HG03565 (cell line): ENCODE measurements at regions not wholly inside any gene's neighbourhood (a gene's known extent, or its start where the extent isn't known, plus 50 kb on each side); places are given as distances from the start of the nearest gene placed in this dataset.

Source experiments
- ATAC-seq: cut with Tn5 transposase; IDR thresholded peaks from one replicate; pipeline ENCODE4 v1.9.1; 2021; ENCODE audit warnings: mild to moderate bottlenecking, moderate library complexity; ENCODE audit not compliant: unreplicated experiment

DNA sequence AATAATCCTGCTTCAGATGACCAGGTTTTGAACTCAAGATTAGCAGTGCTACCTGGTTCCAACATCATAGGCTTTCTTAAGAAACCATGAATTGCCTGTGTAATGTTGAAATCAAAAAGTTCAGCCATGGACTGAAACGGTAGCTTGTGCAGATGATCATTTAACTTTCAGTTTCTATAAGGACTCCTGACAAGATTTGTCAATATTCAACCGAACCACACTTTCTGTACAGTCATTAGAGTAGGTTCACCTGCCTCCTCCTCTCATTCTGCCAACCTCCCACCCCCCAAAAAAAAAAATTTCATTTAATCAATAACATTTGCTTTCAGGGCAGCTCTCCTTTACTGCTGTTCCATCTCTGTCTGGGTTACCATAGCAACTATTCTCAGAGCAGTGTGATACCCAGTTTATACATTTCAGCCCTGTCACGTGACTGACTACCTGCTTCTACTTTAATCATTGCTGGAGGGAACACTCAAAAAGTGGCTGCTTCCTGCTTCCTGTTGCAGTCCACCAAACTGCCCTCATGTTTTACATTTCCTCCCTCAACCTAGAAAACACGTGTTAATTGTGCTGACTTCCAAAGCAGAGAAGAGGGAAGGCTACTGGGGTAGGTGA is 275.5 kb downstream of the SS18 start:
- ATAC-seq = peak; percentile 85

DNA sequence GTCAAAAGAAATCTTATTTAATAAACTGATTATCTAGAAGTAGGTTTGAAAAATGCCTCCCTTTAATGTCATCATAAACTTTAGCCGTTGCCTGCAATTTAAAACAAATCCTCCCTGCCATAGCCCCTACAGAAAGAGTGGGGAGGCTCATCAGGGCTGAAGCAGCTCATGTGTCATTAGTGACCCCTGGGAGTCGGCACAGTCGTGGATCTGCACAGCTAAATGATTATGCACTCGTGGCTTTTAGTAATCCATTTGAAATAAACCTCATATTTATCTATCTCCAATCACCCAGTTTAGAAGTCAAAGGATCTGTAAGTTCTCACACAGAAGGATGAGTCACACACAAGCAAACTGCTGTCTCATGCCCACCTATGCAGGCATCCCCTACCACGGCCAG is 277.3 kb downstream of the SS18 start:
- ATAC-seq = no peak

DNA sequence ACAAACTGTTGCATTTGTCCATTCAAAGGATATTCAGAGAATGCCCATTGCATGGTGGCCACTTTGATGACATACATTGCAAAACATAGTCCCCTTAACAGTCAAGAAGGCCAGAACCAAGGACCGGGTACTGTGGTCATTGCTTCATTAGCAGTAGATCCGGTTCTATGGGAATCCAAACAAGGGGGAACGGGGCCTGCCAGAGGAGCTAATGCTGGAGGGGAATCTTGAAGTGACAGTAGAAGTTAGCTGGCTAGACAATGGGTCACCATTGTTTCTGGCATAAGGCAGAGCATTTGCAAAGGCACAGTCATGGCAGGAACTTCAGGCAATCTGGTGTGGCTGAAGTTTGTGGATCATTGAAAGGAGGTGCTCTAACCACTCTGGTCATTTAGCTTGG is 279.7 kb downstream of the SS18 start:
- no peak for ATAC-seq

DNA sequence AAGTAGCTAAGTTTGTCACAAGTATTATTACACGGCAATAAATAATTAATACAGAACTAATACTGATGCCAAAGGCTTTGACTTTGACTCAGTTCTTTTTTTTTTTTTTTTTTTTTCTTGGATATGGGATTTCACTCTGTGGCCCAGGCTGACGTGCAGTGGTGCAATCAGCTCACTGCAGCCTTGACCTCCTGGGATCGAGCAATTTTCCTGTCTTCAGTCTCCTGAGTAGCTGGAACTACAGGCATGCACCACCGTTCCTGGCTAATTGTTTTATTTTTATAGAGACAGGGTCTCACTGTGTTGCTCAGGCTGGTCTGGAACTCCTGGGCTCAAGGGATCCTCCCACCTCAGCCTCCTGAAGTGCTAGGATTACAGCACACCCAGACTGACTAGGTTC is 284.5 kb downstream of the SS18 start:
- ATAC-seq = no peak

DNA sequence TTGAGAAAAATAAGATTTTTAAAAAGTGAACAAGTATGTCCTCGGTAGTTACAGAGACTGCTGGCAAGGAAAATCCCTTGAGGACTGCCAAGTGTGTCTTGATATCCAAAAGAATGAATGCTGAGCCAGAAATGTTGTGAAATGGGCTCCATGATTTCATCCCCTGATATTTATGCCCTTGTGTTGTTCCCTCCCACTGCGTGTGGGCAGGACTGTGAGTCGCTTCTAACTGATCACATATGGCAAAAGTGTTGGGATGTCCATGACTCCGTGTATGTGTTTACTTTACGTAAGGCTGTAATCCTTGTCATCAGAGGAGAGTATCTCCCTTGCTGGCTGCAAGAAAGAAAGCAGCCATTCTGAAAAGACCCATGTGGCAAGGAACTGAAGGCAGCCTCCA is 285.1 kb downstream of the SS18 start:
- no peak for ATAC-seq

DNA sequence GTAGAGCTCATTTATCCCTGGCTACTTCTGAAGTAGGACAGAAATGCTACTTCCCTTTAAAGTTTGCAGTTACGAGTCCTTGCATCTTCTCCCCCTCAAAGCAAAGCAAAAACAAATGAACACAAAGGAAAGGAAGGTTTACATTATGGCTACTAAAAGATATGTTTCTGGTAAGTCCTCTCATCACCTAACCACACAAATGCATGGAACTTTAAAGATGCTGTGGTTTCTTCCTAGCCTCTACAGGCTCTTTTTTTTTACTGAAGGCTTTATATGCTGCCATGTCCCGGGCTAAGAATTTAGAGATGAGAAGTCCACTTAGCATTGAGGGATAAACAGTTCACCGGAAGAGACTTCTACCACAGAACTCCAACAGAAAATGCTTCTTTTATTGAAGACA is 291.2 kb downstream of the SS18 start:
- no peak for ATAC-seq

DNA sequence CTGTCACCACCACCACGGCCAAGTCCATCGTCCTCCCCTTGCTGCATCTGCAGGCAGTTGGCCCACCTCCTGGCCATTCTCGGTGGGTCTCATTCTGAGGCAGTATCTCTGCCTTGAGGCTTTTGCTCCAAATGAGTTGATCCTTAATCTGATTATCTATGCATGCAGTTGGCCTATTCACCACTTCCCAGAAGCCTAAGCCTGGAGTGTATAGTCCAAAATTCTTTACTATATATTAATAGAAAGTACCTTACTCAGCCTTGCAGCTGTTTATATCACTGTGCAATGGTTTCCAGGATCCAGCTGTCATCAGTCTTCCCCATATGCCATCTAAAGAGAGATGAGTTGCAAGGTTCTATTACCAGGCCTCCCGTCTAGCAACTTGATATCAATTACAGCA is 292.4 kb downstream of the SS18 start:
- ATAC-seq = no peak

DNA sequence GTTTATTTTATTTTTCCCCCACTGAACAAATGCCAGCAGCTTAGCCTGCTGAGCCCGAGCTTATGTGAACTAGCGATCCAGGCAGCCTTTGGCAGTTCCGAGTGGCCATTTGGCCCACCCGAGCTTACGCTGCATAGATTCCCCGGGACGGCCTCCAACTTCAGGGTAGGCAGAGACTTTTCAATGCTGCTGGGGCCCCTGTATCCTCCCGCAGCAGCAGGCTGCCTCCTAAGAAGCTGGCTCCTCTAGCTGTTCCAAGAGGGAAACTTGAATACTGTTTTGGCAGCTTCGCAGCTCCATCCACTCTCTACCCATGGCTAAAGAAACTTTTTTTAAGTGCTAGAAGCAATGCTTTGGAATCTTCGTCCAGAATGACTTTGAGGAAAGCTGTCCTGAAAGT is 295.2 kb downstream of the SS18 start:
- no peak for ATAC-seq

DNA sequence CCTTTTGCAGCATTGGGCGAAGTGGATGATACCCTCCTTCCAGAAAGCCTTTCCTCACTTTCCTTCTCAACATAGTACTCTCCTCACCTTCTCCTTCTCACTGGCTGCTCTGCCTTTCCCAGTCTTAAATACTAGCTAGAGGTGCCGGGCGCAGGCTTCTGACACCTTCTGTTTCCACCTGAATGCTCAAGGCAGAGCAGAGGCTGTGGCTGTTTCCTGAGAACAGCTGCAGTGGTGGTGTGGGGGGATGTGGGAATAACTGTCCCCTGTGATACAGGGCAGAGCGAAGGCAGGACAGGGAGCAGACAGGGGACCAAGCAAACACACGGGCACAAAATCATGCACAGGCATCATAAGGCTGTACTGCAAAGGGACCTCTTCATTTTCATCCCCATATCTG is 303.1 kb downstream of the SS18 start:
- ATAC-seq = no peak

DNA sequence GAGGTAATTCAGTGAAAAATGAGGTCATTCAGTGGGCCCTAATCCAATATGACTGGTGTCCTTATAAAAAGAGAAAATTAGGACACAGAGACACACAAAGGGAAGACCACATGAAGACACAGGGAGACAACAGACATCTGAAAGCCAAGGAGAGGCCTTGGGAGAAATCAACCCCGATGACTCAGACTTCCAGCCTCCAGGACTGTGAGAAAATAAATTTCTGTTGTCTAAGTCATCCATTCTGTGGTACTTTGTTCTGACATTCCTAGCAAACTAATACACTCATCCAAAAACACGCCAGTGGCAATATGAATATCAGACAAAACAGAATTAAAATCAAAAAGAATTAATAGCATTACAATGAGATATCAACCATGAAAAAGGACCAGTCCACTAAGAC is 303.7 kb downstream of the SS18 start:
- no peak for ATAC-seq

DNA sequence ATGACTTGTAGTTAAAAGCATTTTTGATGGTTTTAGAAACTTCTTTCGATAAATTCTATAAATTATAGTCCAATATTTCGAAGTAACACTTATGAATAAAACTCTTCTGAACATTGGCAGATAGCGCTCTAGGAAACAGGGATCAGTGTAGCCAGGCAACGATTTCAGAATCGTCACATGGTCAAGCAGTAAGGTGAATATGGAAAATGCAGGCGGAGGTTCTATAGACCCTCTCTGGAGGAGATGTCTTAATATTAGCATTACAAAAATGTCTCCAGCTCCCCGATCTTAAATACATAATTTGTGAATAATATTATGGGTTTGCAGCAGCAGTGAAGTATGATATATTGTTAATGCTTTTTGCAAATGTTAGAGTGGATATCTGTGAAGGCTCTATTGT is 310.3 kb downstream of the SS18 start:
- ATAC-seq = no peak

DNA sequence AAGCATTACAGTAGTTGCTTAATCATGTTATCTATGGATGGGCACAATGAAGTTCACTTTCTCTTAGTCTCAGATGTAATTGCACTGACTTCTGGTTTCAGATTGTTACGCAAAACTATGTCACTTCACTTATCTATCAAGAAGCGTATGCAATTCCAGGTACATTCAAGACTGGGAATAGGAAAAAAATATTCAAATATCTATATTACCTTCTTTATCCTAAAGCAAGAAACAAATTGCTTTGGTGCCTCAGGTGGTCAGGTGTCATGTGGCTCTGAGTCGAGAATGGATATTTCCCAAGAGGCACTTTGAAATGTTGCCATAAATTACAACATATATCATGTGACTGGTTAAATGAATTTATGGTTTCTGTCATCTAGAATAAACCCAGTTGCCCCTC is 318.6 kb downstream of the SS18 start:
- no peak for ATAC-seq

DNA sequence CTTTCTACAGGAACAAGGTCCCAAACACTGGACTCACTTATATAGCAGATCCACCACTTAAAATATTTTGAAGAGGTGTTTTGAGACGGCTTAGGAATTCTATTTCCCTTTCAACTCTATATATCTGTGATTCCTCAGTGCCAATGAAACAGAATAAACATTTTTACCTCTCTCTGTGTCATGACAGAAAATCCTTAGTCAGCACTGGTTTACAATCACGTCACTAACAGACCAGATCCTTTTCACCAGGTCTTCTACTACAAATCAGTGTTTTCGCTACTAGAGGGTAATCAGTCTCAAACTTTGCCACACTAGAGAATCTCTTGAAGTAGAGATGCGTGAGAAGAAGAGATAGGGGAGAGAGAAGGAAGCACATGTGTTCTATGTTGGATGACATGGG is 325.6 kb downstream of the SS18 start:
- no peak for ATAC-seq

DNA sequence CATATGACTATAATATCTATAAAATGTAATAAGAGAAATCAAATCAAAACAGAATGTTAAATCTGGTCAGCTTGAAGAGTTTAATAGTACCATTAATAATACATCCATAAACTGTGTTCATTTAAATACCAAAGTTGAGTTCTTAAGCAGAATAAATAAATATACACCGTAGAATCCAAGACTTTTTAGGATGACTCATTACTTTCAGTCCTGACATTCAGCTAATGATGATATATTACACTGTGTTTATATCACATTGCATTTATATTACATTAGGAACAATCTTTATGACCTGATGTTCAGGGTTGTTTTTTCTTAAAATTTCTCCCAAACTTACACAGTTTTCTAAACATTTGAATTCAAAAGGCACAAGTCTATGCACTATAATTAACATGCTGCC is 331.3 kb downstream of the SS18 start:
- no peak for ATAC-seq

DNA sequence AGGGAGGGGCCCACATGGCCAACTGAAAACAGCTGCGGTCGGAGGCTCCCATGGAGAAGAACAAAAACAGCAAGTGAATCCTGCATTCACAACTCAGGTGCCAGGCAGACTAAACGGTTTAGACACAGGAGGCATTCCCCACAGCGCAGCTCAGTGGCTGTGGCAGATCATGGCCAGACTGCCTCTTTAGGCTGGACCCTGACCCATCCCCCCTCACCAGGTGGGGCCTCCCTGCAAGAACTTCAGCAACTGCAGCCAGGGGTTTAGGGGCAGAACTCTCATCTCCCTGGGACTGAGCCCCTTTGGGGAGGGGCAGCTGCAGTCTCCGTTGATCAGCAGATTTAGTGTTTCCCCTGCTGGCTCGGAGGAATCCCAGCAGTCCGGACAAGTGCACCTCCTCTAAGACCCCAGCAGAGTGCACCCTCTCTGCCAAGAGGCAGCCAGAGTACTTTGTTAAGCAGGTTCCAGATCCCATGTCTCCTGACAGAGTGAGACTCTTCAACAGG is 346.7 kb downstream of the SS18 start:
- ATAC-seq = no peak

DNA sequence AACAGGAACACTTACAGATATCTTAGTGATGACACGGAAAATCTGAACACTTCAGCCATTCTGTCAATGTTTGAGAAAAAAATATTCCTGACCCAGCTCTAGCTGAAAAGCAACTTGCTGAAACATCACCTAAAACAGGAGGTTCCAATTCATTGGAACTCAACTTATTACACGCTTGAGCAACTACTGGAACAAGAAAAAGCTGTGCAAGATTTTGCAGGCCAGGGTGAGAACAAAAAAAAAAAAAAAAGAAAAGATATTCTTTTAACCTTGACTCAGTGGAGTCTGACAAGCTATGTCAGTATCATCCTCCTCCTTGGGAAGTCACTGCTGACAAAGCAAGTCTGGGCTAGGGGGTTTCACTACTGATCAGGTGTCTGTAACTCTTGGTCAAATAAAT is 351.0 kb downstream of the SS18 start:
- ATAC-seq = no peak

DNA sequence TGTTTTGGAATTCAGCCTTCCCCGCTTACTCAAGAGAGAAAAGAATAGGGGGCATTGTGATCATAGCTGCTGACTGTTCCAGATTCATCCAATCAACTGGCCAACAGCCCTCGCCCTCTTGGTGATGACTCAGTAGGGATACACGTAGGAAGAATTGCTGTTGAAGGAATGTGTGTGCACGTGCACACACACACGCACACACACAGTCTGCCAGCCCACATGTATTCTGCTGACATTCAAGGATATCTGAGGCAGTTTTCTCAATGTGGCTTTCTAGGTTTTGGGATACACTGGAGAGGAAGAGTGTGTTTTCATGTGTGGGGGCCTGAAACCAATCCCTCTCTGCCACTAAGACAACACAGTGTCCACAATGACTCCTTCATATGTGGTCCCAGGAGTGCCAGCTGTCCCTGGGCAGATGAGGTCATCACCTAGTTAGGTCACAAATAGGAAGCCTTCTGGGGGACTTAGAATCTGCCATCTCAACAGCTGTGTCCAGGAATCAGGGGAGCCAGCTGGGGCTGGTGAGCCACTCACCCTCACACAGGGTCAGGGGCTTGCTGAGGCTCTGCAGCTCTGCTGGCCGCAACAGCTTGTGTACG is 352.6 kb downstream of the SS18 start:
- no peak for ATAC-seq

DNA sequence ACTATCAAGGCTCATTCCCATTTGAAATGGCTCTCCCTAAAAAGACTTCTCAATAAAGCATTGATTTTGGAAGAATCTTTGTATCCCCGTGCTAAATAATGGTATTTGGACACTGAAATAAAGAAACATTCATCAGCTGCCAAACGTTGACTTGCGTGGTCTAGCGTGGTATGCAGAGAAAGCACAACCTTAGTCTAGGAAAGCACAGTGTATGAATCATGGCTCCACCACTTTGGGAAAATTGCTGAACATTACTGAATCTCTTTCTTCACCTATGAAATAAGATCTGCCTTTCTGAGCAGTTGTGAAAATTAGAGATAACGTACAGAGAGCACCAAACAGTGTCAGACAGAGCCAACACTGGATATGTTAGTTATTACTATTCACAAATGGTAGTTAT is 353.9 kb downstream of the SS18 start:
- no peak for ATAC-seq

DNA sequence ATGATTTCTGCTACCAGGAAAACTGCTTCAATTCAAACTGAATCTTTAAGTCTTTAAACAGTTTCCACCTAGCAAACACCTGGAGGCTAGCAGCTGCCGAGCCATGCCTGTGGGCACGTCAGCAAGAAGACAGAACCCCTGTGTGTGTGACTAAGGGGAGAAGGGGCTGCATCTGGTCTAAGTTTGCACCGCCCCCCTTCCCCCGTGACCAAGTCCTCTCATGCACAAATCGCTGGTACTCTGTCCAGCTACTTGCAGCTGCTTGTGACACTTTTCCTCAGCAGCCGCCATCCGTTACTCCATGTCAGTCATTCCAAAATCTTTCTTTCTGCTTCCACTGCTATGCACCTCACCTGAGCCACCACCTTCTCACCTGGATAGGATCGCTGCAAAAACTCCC is 355.0 kb downstream of the SS18 start:
- ATAC-seq = no peak

DNA sequence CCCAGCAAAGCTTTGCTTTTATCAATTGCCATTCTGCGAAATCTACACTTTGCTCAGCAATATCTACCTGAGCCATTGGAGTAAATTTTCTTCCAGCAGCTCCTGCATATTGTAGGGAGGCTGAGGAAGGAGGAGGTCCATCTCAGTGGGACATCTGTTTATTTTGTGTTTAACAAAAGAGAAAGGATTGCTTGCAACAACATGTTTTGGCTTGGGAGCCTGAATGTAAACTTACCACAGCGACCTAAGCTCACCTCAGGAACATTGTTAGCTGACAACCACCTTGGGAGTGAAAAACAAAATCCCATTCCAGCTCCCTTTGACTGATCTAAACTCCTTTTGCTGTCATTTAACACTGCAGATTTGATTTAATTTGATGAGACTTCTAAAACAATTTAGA is 356.1 kb downstream of the SS18 start:
- no peak for ATAC-seq

DNA sequence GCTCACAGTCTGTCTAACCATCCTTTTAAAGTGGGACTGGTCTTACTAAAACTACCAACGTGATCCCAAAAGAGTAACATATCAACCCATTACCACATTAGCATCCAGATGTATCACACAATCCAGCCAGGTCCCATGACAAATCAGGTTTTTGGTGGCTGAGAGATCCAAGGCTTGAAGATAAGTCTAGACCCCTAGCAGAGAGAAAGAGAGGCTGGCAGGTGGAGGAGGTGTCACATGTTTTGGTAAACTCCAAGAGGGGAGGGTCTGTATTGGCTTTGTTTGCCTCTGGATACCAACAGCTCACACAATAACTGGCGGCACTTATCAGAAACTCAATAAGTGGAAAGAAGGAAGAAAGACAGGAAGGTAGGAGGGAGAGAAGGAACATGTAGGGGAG is 357.6 kb downstream of the SS18 start:
- no peak for ATAC-seq

DNA sequence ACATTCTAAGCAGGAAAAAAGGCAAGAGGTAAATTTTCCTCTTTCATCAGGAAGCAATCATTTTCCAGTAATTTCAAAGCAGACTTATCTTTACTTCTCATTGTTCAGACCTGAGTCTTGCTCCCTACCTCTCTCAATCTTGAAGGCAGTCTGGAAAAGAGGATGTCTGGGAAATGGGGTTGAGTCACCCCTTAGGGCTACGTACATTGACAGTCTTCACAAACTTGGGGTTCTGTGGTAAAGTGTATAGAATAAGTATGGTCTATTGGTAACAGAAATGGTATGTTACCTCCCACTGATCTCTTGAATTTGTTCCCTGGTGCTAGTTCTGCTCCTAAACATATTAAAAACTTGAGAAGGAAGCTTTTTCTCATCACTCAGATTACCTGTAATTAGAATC is 361.3 kb downstream of the SS18 start:
- ATAC-seq = no peak
